ENCODE measurements at regions not wholly inside any gene's neighbourhood (a gene's known extent, or its start where the extent isn't known, plus 50 kb on each side); places are given as distances from the start of the nearest gene placed in this dataset.

DNA sequence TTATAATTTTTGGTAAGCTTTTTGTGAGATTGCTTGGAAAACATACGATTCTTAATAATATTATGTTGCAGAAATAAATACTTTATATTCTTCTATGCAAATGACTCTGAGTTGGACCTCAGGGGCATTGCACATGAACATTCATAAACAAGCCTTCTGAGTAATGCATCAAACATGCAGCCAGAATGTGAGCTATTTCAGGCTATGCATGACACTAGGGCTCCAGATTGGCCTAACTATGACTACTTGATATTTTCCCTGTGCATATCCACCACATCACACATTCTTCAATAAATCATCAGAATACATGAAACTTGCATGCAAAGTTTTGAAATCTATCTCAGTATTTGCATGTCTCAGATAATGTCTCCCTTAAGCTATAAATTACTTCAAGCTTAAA is 560.1 kb downstream of the CDY2B start:
- TF ChIP-seq POLR2AphosphoS5 (IDR thresholded peaks at IDR 0.05) (no peak), POLR2A (IDR thresholded peaks at IDR 0.05) (no peak), EP300 (IDR thresholded peaks at IDR 0.05) (no peak)
- TF ChIP-seq, protein P1, sequence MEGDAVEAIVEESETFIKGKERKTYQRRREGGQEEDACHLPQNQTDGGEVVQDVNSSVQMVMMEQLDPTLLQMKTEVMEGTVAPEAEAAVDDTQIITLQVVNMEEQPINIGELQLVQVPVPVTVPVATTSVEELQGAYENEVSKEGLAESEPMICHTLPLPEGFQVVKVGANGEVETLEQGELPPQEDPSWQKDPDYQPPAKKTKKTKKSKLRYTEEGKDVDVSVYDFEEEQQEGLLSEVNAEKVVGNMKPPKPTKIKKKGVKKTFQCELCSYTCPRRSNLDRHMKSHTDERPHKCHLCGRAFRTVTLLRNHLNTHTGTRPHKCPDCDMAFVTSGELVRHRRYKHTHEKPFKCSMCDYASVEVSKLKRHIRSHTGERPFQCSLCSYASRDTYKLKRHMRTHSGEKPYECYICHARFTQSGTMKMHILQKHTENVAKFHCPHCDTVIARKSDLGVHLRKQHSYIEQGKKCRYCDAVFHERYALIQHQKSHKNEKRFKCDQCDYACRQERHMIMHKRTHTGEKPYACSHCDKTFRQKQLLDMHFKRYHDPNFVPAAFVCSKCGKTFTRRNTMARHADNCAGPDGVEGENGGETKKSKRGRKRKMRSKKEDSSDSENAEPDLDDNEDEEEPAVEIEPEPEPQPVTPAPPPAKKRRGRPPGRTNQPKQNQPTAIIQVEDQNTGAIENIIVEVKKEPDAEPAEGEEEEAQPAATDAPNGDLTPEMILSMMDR (IDR thresholded peaks at IDR 0.05): no peak
